C4-2B (cell line): ENCODE measurements at regions not wholly inside any gene's neighbourhood (a gene's known extent, or its start where the extent isn't known, plus 50 kb on each side); places are given as distances from the start of the nearest gene placed in this dataset.

Source experiments
- H3K27ac ChIP-seq: fragments of 450-650 bp; 2 replicates; pipeline ENCODE4 v1.5.1; 2017
- ZFX ChIP-seq: fragments of 450-650 bp; IDR thresholded peaks from 2 replicates; pipeline ENCODE4 v1.6.1; 2017
- TF ChIP-seq, protein P1 (sequence below): fragments of 450-650 bp; conservative IDR thresholded peaks from 2 replicates; pipeline ENCODE4 v1.5.1; 2017; ENCODE audit warnings: mild to moderate bottlenecking

DNA sequence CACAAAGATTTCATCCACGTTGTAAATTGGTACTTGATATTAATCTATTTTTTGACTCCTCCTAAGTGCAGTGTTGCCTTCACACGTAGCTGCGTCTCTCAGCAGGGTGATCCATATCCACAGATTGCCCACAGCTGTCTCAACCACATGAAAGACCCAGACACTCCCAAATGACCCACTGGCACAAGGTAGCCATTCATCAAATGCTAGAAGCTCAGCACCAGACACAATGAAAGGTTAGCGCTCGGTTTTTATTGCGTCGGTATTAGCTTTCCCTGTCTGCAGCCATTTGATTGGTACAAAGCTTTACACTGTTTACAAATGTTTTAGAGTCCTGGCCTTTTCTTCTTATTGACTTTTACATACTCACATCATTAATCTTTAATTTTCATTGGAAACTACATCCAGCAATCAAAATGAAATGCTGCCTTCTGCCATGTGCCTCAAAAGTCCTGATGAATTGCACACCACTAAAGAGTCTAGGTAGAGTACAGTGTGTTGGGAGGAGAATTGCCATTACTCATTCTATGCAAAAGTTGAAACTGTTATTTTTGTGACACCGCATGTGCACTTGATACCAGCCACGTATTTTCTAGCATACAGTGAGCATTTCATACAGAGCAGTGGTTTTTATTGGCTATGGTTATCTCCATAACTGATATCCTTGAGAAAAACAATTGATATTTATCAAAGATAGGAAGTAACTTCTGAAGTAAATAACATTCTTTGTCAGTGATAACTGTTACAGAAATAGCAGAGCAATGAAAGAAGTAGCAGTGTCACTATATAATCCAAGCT, 127.3 kb upstream of the NUDT7 start:
- TF ChIP-seq, protein P1, sequence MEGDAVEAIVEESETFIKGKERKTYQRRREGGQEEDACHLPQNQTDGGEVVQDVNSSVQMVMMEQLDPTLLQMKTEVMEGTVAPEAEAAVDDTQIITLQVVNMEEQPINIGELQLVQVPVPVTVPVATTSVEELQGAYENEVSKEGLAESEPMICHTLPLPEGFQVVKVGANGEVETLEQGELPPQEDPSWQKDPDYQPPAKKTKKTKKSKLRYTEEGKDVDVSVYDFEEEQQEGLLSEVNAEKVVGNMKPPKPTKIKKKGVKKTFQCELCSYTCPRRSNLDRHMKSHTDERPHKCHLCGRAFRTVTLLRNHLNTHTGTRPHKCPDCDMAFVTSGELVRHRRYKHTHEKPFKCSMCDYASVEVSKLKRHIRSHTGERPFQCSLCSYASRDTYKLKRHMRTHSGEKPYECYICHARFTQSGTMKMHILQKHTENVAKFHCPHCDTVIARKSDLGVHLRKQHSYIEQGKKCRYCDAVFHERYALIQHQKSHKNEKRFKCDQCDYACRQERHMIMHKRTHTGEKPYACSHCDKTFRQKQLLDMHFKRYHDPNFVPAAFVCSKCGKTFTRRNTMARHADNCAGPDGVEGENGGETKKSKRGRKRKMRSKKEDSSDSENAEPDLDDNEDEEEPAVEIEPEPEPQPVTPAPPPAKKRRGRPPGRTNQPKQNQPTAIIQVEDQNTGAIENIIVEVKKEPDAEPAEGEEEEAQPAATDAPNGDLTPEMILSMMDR, result no peak
- TF ChIP-seq ZFX, result no peak
- H3K27ac ChIP-seq, result no peak overlapping the region

DNA sequence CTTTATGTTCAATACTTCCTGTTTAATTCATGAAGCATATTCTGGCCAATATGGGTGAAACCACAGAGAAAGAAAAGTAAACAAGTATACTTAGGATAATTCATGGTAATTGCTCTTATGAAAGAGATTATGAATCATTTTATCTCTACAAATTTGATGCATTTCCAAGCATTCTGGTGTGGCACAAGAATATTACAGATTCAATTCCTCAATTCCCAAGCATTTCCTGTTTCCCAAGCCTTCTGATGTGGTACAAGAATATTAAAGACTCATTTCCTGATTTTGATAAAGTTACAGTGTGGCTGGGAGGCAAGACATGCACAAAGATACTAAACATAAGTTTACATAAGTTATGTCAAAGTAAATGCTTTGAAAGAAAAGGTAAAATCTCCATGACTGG, 126.1 kb upstream of the NUDT7 start:
- TF ChIP-seq ZFX, result no peak
- TF ChIP-seq, protein P1, result no peak

DNA sequence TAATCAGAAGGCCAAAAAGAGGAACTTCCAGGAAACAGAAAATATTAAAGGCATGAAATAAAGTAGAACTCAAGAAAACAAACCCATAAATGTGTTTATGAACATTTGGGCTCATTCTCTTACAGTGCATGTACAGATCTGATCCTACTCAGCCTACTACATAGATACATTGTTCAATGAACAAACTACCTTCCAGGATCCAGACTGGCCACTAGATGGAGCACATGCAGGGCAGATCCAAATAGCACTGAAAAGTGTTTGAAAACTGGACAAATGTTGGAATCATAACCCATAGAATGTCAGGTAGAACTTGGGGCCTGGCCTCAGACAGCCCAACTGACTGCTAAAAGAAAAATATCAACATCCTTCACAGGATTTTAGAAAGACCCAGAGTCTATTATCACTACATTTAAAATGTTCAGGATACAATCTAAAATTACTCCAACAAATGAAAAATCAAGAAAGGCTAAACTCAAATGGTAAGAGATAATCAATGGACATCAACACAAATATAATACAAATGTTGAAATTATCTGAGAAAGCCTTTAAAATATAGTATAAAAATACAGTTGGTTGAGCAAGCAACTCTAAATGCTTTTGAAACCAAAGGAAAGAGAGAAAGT, 122.4 kb upstream of the NUDT7 start:
- TF ChIP-seq, protein P1, result peak; percentile 82
- no peak for TF ChIP-seq ZFX
- no peak overlapping the region for H3K27ac ChIP-seq

More for the DNA sequence above, 126.1 kb upstream of the NUDT7 start:
- no peak overlapping the region for H3K27ac ChIP-seq

DNA sequence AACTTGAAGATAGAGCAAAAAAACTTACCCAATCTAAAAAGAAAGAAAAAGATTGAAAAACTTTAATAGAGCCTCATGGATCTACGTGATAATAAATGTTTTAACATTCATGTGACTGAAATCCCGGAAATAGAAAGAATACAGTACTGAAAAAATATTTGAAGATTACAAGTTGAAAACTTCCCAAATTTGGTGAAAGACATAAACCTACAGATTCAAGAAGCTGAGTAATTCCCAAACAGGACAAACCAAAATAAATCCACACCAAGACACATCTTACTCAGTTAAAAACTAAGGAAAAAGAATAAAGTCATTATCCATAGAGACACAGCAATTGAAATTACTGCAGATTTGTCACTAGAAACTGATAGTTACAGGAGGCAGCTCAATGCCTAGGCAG, 121.8 kb upstream of the NUDT7 start:
- no peak overlapping the region for H3K27ac ChIP-seq
- TF ChIP-seq, protein P1, result no peak

DNA sequence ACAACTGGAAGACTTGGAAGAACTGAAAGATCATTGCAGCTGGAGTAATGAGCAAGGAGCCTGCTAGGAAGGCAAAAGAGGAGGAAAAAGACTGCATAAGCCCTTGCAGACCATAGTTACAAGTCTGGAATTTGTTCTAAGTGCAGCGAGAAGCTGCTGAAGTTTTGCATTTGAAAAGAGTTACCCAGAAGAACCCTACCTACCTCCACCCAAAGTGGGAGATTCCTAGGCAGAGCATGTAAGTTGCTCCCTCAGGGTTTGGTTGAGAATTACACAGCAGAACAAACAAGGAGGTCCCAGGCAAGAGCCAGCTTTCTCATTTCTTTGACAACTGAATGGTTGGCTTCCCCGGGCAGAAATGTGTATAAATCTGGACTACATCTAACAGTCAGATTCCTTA, 118.7 kb upstream of the NUDT7 start:
- no peak for TF ChIP-seq ZFX
- TF ChIP-seq, protein P1, result no peak
- H3K27ac ChIP-seq, result no peak overlapping the region

DNA sequence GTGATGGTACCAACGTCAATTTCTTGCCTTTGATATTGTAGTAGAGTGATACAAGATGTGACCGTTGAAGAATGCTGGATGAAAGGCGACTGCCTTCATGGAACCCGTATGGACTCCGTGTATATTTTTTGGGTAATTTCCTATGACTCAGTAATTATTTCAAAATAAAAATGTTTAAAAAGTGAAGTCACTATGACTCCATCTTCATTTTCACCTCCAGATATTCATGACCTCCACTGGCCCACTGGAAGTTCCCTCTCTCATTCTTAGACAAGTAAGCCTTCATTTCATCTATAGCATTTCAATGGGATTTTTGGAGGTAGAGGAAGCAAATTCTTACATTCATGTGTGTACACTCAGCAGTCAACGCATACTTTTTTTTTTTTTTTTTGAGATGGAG, 111.8 kb upstream of the NUDT7 start:
- TF ChIP-seq, protein P1, result no peak
- TF ChIP-seq ZFX, result no peak
- no peak overlapping the region for H3K27ac ChIP-seq

DNA sequence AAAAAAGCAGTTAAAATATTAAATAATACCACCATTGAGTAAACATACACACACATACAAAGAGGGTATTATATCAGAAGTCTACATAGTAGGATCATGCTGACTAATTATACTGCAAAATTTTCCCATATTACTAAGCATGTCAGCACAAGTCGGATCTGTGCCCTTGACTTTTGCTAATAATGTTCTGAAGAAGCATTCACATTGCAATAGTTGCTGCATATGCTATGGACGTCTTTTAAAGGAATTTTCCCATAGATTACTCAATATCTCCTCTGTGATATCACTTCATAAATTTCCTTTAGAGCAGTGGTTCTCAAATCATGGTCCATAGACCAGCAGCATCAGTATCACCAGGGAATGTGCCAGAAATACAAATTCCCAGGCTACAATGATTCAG, 110.9 kb upstream of the NUDT7 start:
- no peak for TF ChIP-seq ZFX
- TF ChIP-seq, protein P1, result no peak
- no peak overlapping the region for H3K27ac ChIP-seq
